ENCODE measurements at regions not wholly inside any gene's neighbourhood (a gene's known extent, or its start where the extent isn't known, plus 50 kb on each side); places are given as distances from the start of the nearest gene placed in this dataset.
"Not testable (repeated sequence)": the region's sequence is repeated elsewhere in the genome, so short reads cannot be mapped to it uniquely, and the experiment has no call there.

- no peak overlapping the region for H3K4me3 ChIP-seq (ENCODE audit: low read depth in 1 of 2, low read length in 2 of 2)
- H3K9me3 ChIP-seq (ENCODE audit: control insufficient read depth in 1 of 2, low read length in 2 of 2), result no peaks in the 10 kb centered on the region
- H3K4me1 ChIP-seq (ENCODE audit: control insufficient read depth in 1 of 2, insufficient read depth in 2 of 2, low read length in 2 of 2), result no peaks in the 10 kb centered on the region
- no peaks in the 10 kb centered on the region for H3K36me3 ChIP-seq (ENCODE audit: control insufficient read depth in 1 of 2, insufficient read depth in 2 of 2, low read length in 2 of 2)
- no peaks in the 10 kb centered on the region for H3K27me3 ChIP-seq (ENCODE audit: low read depth, low read length)
- H3K27ac ChIP-seq (ENCODE audit: low read length), result no peak overlapping the region
These were observed 182.6 kb upstream of the FZD8 start for GRCh38 chr10:35824704-35825103.

GRCh38 chr10:35822316-35822715 lies 180.2 kb upstream of the FZD8 start:
- no peaks in the 10 kb centered on the region for H3K4me1 ChIP-seq (ENCODE audit: control insufficient read depth in 1 of 2, insufficient read depth in 2 of 2, low read length in 2 of 2)
- H3K27ac ChIP-seq (ENCODE audit: low read length), result no peak overlapping the region
- H3K9me3 ChIP-seq (ENCODE audit: control insufficient read depth in 1 of 2, low read length in 2 of 2), result no peaks in the 10 kb centered on the region
- no peak overlapping the region for H3K4me3 ChIP-seq (ENCODE audit: low read depth in 1 of 2, low read length in 2 of 2)
- no peaks in the 10 kb centered on the region for H3K36me3 ChIP-seq (ENCODE audit: control insufficient read depth in 1 of 2, insufficient read depth in 2 of 2, low read length in 2 of 2)
- H3K27me3 ChIP-seq (ENCODE audit: low read depth, low read length), result no peaks in the 10 kb centered on the region

GRCh38 chr10:35821339-35821911 lies 179.3 kb upstream of the FZD8 start:
- Histone ChIP-seq H3K27ac (ENCODE audit: low read length) (no peak overlapping the region), H3K4me1 (ENCODE audit: control insufficient read depth in 1 of 2, insufficient read depth in 2 of 2, low read length in 2 of 2) (no peaks in the 10 kb centered on the region), H3K27me3 (ENCODE audit: low read depth, low read length) (no peaks in the 10 kb centered on the region), H3K36me3 (ENCODE audit: control insufficient read depth in 1 of 2, insufficient read depth in 2 of 2, low read length in 2 of 2) (no peaks in the 10 kb centered on the region), H3K4me3 (ENCODE audit: low read depth in 1 of 2, low read length in 2 of 2) (no peak overlapping the region), H3K9me3 (ENCODE audit: control insufficient read depth in 1 of 2, low read length in 2 of 2) (no peaks in the 10 kb centered on the region)

- H3K27ac ChIP-seq (ENCODE audit: low read length), result no peak overlapping the region
- no peaks in the 10 kb centered on the region for H3K4me1 ChIP-seq (ENCODE audit: control insufficient read depth in 1 of 2, insufficient read depth in 2 of 2, low read length in 2 of 2)
These were observed 177.6 kb upstream of the FZD8 start for GRCh38 chr10:35819736-35820135.

GRCh38 chr10:35819011-35819410 lies 176.9 kb upstream of the FZD8 start:
- Histone ChIP-seq H3K27ac (ENCODE audit: low read length) (no peak overlapping the region), H3K9me3 (ENCODE audit: control insufficient read depth in 1 of 2, low read length in 2 of 2) (no peaks in the 10 kb centered on the region), H3K36me3 (ENCODE audit: control insufficient read depth in 1 of 2, insufficient read depth in 2 of 2, low read length in 2 of 2) (no peaks in the 10 kb centered on the region), H3K4me3 (ENCODE audit: low read depth in 1 of 2, low read length in 2 of 2) (no peak overlapping the region), H3K27me3 (ENCODE audit: low read depth, low read length) (no peaks in the 10 kb centered on the region), H3K4me1 (ENCODE audit: control insufficient read depth in 1 of 2, insufficient read depth in 2 of 2, low read length in 2 of 2) (no peaks in the 10 kb centered on the region)

More at GRCh38 chr10:35819736-35820135, 177.6 kb upstream of the FZD8 start:
- Histone ChIP-seq H3K9me3 (ENCODE audit: control insufficient read depth in 1 of 2, low read length in 2 of 2) (no peaks in the 10 kb centered on the region), H3K4me3 (ENCODE audit: low read depth in 1 of 2, low read length in 2 of 2) (no peak overlapping the region), H3K27me3 (ENCODE audit: low read depth, low read length) (no peaks in the 10 kb centered on the region), H3K36me3 (ENCODE audit: control insufficient read depth in 1 of 2, insufficient read depth in 2 of 2, low read length in 2 of 2) (no peaks in the 10 kb centered on the region)

- not testable (repeated sequence) for H3K4me1 ChIP-seq (ENCODE audit: control insufficient read depth in 1 of 2, insufficient read depth in 2 of 2, low read length in 2 of 2); H3K4me3 ChIP-seq (ENCODE audit: low read depth in 1 of 2, low read length in 2 of 2); H3K27me3 ChIP-seq (ENCODE audit: low read depth, low read length); H3K36me3 ChIP-seq (ENCODE audit: control insufficient read depth in 1 of 2, insufficient read depth in 2 of 2, low read length in 2 of 2); H3K27ac ChIP-seq (ENCODE audit: low read length); H3K9me3 ChIP-seq (ENCODE audit: control insufficient read depth in 1 of 2, low read length in 2 of 2)
These were observed 175.0 kb upstream of the FZD8 start for GRCh38 chr10:35817109-35817508.

- H3K27ac ChIP-seq (ENCODE audit: low read length), result no peak overlapping the region
- H3K4me1 ChIP-seq (ENCODE audit: control insufficient read depth in 1 of 2, insufficient read depth in 2 of 2, low read length in 2 of 2), result no peaks in the 10 kb centered on the region
- no peaks in the 10 kb centered on the region for H3K36me3 ChIP-seq (ENCODE audit: control insufficient read depth in 1 of 2, insufficient read depth in 2 of 2, low read length in 2 of 2)
- H3K9me3 ChIP-seq (ENCODE audit: control insufficient read depth in 1 of 2, low read length in 2 of 2), result no peaks in the 10 kb centered on the region
- H3K4me3 ChIP-seq (ENCODE audit: low read depth in 1 of 2, low read length in 2 of 2), result no peak overlapping the region
- no peaks in the 10 kb centered on the region for H3K27me3 ChIP-seq (ENCODE audit: low read depth, low read length)
These were observed 171.1 kb upstream of the FZD8 start for GRCh38 chr10:35813219-35813618.

GRCh38 chr10:35808344-35808743 lies 166.2 kb upstream of the FZD8 start:
- Histone ChIP-seq H3K4me3 (ENCODE audit: low read depth in 1 of 2, low read length in 2 of 2) (no peak overlapping the region), H3K4me1 (ENCODE audit: control insufficient read depth in 1 of 2, insufficient read depth in 2 of 2, low read length in 2 of 2) (no peaks in the 10 kb centered on the region), H3K27me3 (ENCODE audit: low read depth, low read length) (no peaks in the 10 kb centered on the region), H3K36me3 (ENCODE audit: control insufficient read depth in 1 of 2, insufficient read depth in 2 of 2, low read length in 2 of 2) (no peaks in the 10 kb centered on the region), H3K27ac (ENCODE audit: low read length) (no peak overlapping the region), H3K9me3 (ENCODE audit: control insufficient read depth in 1 of 2, low read length in 2 of 2) (no peaks in the 10 kb centered on the region)

GRCh38 chr10:35803046-35803445 lies 160.9 kb upstream of the FZD8 start:
- Histone ChIP-seq H3K27ac (ENCODE audit: low read length) (no peak overlapping the region), H3K9me3 (ENCODE audit: control insufficient read depth in 1 of 2, low read length in 2 of 2) (no peaks in the 10 kb centered on the region), H3K4me3 (ENCODE audit: low read depth in 1 of 2, low read length in 2 of 2) (no peak overlapping the region), H3K36me3 (ENCODE audit: control insufficient read depth in 1 of 2, insufficient read depth in 2 of 2, low read length in 2 of 2) (no peaks in the 10 kb centered on the region), H3K27me3 (ENCODE audit: low read depth, low read length) (no peaks in the 10 kb centered on the region), H3K4me1 (ENCODE audit: control insufficient read depth in 1 of 2, insufficient read depth in 2 of 2, low read length in 2 of 2) (no peaks in the 10 kb centered on the region)

- H3K36me3 ChIP-seq (ENCODE audit: control insufficient read depth in 1 of 2, insufficient read depth in 2 of 2, low read length in 2 of 2), result no peaks in the 10 kb centered on the region
- no peaks in the 10 kb centered on the region for H3K27me3 ChIP-seq (ENCODE audit: low read depth, low read length)
- H3K4me3 ChIP-seq (ENCODE audit: low read depth in 1 of 2, low read length in 2 of 2), result no peak overlapping the region
- no peaks in the 10 kb centered on the region for H3K9me3 ChIP-seq (ENCODE audit: control insufficient read depth in 1 of 2, low read length in 2 of 2)
- no peaks in the 10 kb centered on the region for H3K4me1 ChIP-seq (ENCODE audit: control insufficient read depth in 1 of 2, insufficient read depth in 2 of 2, low read length in 2 of 2)
- H3K27ac ChIP-seq (ENCODE audit: low read length), result no peak overlapping the region
These were observed 155.1 kb upstream of the FZD8 start for GRCh38 chr10:35797187-35797586.

- H3K9me3 ChIP-seq (ENCODE audit: control insufficient read depth in 1 of 2, low read length in 2 of 2), result no peaks in the 10 kb centered on the region
- H3K36me3 ChIP-seq (ENCODE audit: control insufficient read depth in 1 of 2, insufficient read depth in 2 of 2, low read length in 2 of 2), result no peaks in the 10 kb centered on the region
- H3K27me3 ChIP-seq (ENCODE audit: low read depth, low read length), result no peaks in the 10 kb centered on the region
- H3K27ac ChIP-seq (ENCODE audit: low read length), result no peak overlapping the region
- H3K4me1 ChIP-seq (ENCODE audit: control insufficient read depth in 1 of 2, insufficient read depth in 2 of 2, low read length in 2 of 2), result no peaks in the 10 kb centered on the region
- no peak overlapping the region for H3K4me3 ChIP-seq (ENCODE audit: low read depth in 1 of 2, low read length in 2 of 2)
These were observed 153.2 kb upstream of the FZD8 start for GRCh38 chr10:35795131-35795824.

GRCh38 chr10:35794703-35795102 lies 152.6 kb upstream of the FZD8 start:
- Histone ChIP-seq H3K9me3 (ENCODE audit: control insufficient read depth in 1 of 2, low read length in 2 of 2) (no peaks in the 10 kb centered on the region), H3K36me3 (ENCODE audit: control insufficient read depth in 1 of 2, insufficient read depth in 2 of 2, low read length in 2 of 2) (no peaks in the 10 kb centered on the region), H3K4me3 (ENCODE audit: low read depth in 1 of 2, low read length in 2 of 2) (no peak overlapping the region), H3K27me3 (ENCODE audit: low read depth, low read length) (no peaks in the 10 kb centered on the region), H3K27ac (ENCODE audit: low read length) (no peak overlapping the region), H3K4me1 (ENCODE audit: control insufficient read depth in 1 of 2, insufficient read depth in 2 of 2, low read length in 2 of 2) (no peaks in the 10 kb centered on the region)

All from muscle layer of duodenum (tissue), 2 donors.